ENCODE measurements at regions not wholly inside any gene's neighbourhood (a gene's known extent, or its start where the extent isn't known, plus 50 kb on each side); places are given as distances from the start of the nearest gene placed in this dataset.

GRCh38 chr5:142512043-142513042 lies 173.5 kb downstream of the FGF1 start:
- FAIRE-seq (no peak), DNase-seq (ENCODE audit: insufficient read length, low spot score) (no peak)
- TF ChIP-seq POLR2AphosphoS5 (IDR thresholded peaks at IDR 0.05; ENCODE audit: low read depth, low read length) = no peak
- no peak for TF ChIP-seq POLR2A (IDR thresholded peaks at IDR 0.05; ENCODE audit: low read depth, low read length)
- no peak for TF ChIP-seq POU2F2 (IDR thresholded peaks at IDR 0.05; ENCODE audit: low read depth, low read length)
- no peak for TF ChIP-seq TAF1 (IDR thresholded peaks at IDR 0.05; ENCODE audit: low read depth, low read length)
- no peak for TF ChIP-seq PAX5 (IDR thresholded peaks at IDR 0.05; ENCODE audit: insufficient read depth, low read length, severe bottlenecking)
- no peak for TF ChIP-seq SPI1 (IDR thresholded peaks at IDR 0.05; ENCODE audit: low read depth, low read length)

GRCh38 chr5:142511358-142511757 lies 174.5 kb downstream of the FGF1 start:
- DNase-seq (ENCODE audit: insufficient read length, low spot score) (no peak), FAIRE-seq (no peak)
- TF ChIP-seq SPI1 (IDR thresholded peaks at IDR 0.05; ENCODE audit: low read depth, low read length) (no peak), POLR2AphosphoS5 (IDR thresholded peaks at IDR 0.05; ENCODE audit: low read depth, low read length) (no peak), POLR2A (IDR thresholded peaks at IDR 0.05; ENCODE audit: low read depth, low read length) (no peak), POU2F2 (IDR thresholded peaks at IDR 0.05; ENCODE audit: low read depth, low read length) (no peak), PAX5 (IDR thresholded peaks at IDR 0.05; ENCODE audit: insufficient read depth, low read length, severe bottlenecking) (no peak), TAF1 (IDR thresholded peaks at IDR 0.05; ENCODE audit: low read depth, low read length) (no peak)

GRCh38 chr5:142509026-142509425 lies 176.9 kb downstream of the FGF1 start:
- TF ChIP-seq SPI1 (IDR thresholded peaks at IDR 0.05; ENCODE audit: low read depth, low read length) = no peak
- TF ChIP-seq POLR2A (IDR thresholded peaks at IDR 0.05; ENCODE audit: low read depth, low read length) = no peak
- TF ChIP-seq PAX5 (IDR thresholded peaks at IDR 0.05; ENCODE audit: insufficient read depth, low read length, severe bottlenecking) = no peak
- TF ChIP-seq POU2F2 (IDR thresholded peaks at IDR 0.05; ENCODE audit: low read depth, low read length) = no peak
- TF ChIP-seq TAF1 (IDR thresholded peaks at IDR 0.05; ENCODE audit: low read depth, low read length) = no peak
- TF ChIP-seq POLR2AphosphoS5 (IDR thresholded peaks at IDR 0.05; ENCODE audit: low read depth, low read length) = no peak
- DNase-seq (ENCODE audit: insufficient read length, low spot score) (no peak), FAIRE-seq (no peak)

GRCh38 chr5:142508591-142508990 lies 177.3 kb downstream of the FGF1 start:
- no peak for DNase-seq (ENCODE audit: insufficient read length, low spot score)
- TF ChIP-seq TAF1 (IDR thresholded peaks at IDR 0.05; ENCODE audit: low read depth, low read length) = no peak
- no peak for TF ChIP-seq POU2F2 (IDR thresholded peaks at IDR 0.05; ENCODE audit: low read depth, low read length)
- TF ChIP-seq POLR2AphosphoS5 (IDR thresholded peaks at IDR 0.05; ENCODE audit: low read depth, low read length) = no peak
- TF ChIP-seq POLR2A (IDR thresholded peaks at IDR 0.05; ENCODE audit: low read depth, low read length) = no peak
- TF ChIP-seq SPI1 (IDR thresholded peaks at IDR 0.05; ENCODE audit: low read depth, low read length) = no peak
- TF ChIP-seq PAX5 (IDR thresholded peaks at IDR 0.05; ENCODE audit: insufficient read depth, low read length, severe bottlenecking) = no peak
- FAIRE-seq = no peak

GRCh38 chr5:142507531-142508372 lies 178.1 kb downstream of the FGF1 start:
- no peak for FAIRE-seq
- no peak for TF ChIP-seq SPI1 (IDR thresholded peaks at IDR 0.05; ENCODE audit: low read depth, low read length)
- no peak for TF ChIP-seq PAX5 (IDR thresholded peaks at IDR 0.05; ENCODE audit: insufficient read depth, low read length, severe bottlenecking)
- no peak for TF ChIP-seq POLR2A (IDR thresholded peaks at IDR 0.05; ENCODE audit: low read depth, low read length)
- TF ChIP-seq POU2F2 (IDR thresholded peaks at IDR 0.05; ENCODE audit: low read depth, low read length) = no peak
- TF ChIP-seq TAF1 (IDR thresholded peaks at IDR 0.05; ENCODE audit: low read depth, low read length) = no peak
- no peak for TF ChIP-seq POLR2AphosphoS5 (IDR thresholded peaks at IDR 0.05; ENCODE audit: low read depth, low read length)
- DNase-seq (ENCODE audit: insufficient read length, low spot score) = no peak

- no peak for FAIRE-seq
These were observed 179.1 kb downstream of the FGF1 start for GRCh38 chr5:142506756-142507155.

GRCh38 chr5:142506046-142506445 lies 179.8 kb downstream of the FGF1 start:
- FAIRE-seq = no peak
- TF ChIP-seq TAF1 (IDR thresholded peaks at IDR 0.05; ENCODE audit: low read depth, low read length) (no peak), PAX5 (IDR thresholded peaks at IDR 0.05; ENCODE audit: insufficient read depth, low read length, severe bottlenecking) (no peak), POLR2AphosphoS5 (IDR thresholded peaks at IDR 0.05; ENCODE audit: low read depth, low read length) (no peak)
- DNase-seq (ENCODE audit: insufficient read length, low spot score) = no peak

More at GRCh38 chr5:142506756-142507155, 179.1 kb downstream of the FGF1 start:
- no peak for DNase-seq (ENCODE audit: insufficient read length, low spot score)
- TF ChIP-seq POLR2AphosphoS5 (IDR thresholded peaks at IDR 0.05; ENCODE audit: low read depth, low read length) = no peak
- TF ChIP-seq PAX5 (IDR thresholded peaks at IDR 0.05; ENCODE audit: insufficient read depth, low read length, severe bottlenecking) = no peak
- TF ChIP-seq SPI1 (IDR thresholded peaks at IDR 0.05; ENCODE audit: low read depth, low read length) = no peak
- TF ChIP-seq TAF1 (IDR thresholded peaks at IDR 0.05; ENCODE audit: low read depth, low read length) = no peak
- no peak for TF ChIP-seq POU2F2 (IDR thresholded peaks at IDR 0.05; ENCODE audit: low read depth, low read length)
- no peak for TF ChIP-seq POLR2A (IDR thresholded peaks at IDR 0.05; ENCODE audit: low read depth, low read length)

GRCh38 chr5:142501890-142502289 lies 177.1 kb upstream of the SPRY4 start:
- DNase-seq (ENCODE audit: insufficient read length, low spot score) = no peak
- FAIRE-seq = no peak
- TF ChIP-seq POLR2AphosphoS5 (IDR thresholded peaks at IDR 0.05; ENCODE audit: low read depth, low read length) (no peak), TAF1 (IDR thresholded peaks at IDR 0.05; ENCODE audit: low read depth, low read length) (no peak), POU2F2 (IDR thresholded peaks at IDR 0.05; ENCODE audit: low read depth, low read length) (no peak), PAX5 (IDR thresholded peaks at IDR 0.05; ENCODE audit: insufficient read depth, low read length, severe bottlenecking) (no peak), SPI1 (IDR thresholded peaks at IDR 0.05; ENCODE audit: low read depth, low read length) (no peak), POLR2A (IDR thresholded peaks at IDR 0.05; ENCODE audit: low read depth, low read length) (no peak)

Measured in GM12891 (cell line).